Muscle layer of colon (tissue), 2 donors: ENCODE measurements at regions not wholly inside any gene's neighbourhood (a gene's known extent, or its start where the extent isn't known, plus 50 kb on each side); places are given as distances from the start of the nearest gene placed in this dataset.

Experiments used
- H3K27ac ChIP-seq: one replicate; pipeline ENCODE4 v1.7.0; 2013; ENCODE audit warnings: low read depth, mild to moderate bottlenecking, low read length, moderate library complexity
- H3K27me3 ChIP-seq, 2 donors: one replicate each; pipeline ENCODE4 v1.7.0; 2013; ENCODE audit warnings: low read length in 2 of 2, mild to moderate bottlenecking in 2 of 2; ENCODE audit not compliant: insufficient read depth in 2 of 2, control insufficient read depth in 1 of 2
- H3K36me3 ChIP-seq: one replicate; pipeline ENCODE4 v1.7.0; 2013; ENCODE audit warnings: mild to moderate bottlenecking, low read length; ENCODE audit not compliant: insufficient read depth
- H3K4me1 ChIP-seq: one replicate; pipeline ENCODE4 v1.7.0; 2013; ENCODE audit warnings: mild to moderate bottlenecking, low read length; ENCODE audit not compliant: insufficient read depth
- H3K4me3 ChIP-seq, 2 donors: one replicate each; pipeline ENCODE4 v1.7.0; 2013; ENCODE audit warnings: low read length in 2 of 2, low read depth in 1 of 2, mild to moderate bottlenecking in 1 of 2, moderate library complexity in 1 of 2
- H3K9ac ChIP-seq: one replicate; pipeline ENCODE4 v1.7.0; 2013; ENCODE audit warnings: low read length
- H3K9me3 ChIP-seq: one replicate; pipeline ENCODE4 v1.7.0; 2013; ENCODE audit warnings: mild to moderate bottlenecking, low read length
- donor health status: abdominal sarcoma.
- donor health status: Adenocarcinoma of cecum.

GRCh38 chr18:2104620-2105462, 466.5 kb downstream of the METTL4 start:
- Histone ChIP-seq H3K4me1 (no peaks in the 10 kb centered on the region), H3K4me3 (no peak overlapping the region), H3K36me3 (no peaks in the 10 kb centered on the region), H3K27me3 (no peaks in the 10 kb centered on the region), H3K9ac (no peak overlapping the region), H3K9me3 (no peaks in the 10 kb centered on the region), H3K27ac (no peak overlapping the region)

- H3K4me3 ChIP-seq: no peak overlapping the region
- H3K9ac ChIP-seq: no peak overlapping the region
- H3K27ac ChIP-seq: no peak overlapping the region
- H3K36me3 ChIP-seq: no peaks in the 10 kb centered on the region
- no peaks in the 10 kb centered on the region for H3K9me3 ChIP-seq
- H3K4me1 ChIP-seq: no peaks in the 10 kb centered on the region
- H3K27me3 ChIP-seq: no peaks in the 10 kb centered on the region
Measured at GRCh38 chr18:2108591-2108990, 462.7 kb downstream of the METTL4 start.

GRCh38 chr18:2111456-2111855, 459.8 kb downstream of the METTL4 start:
- Histone ChIP-seq H3K4me1 (no peaks in the 10 kb centered on the region), H3K27ac (no peak overlapping the region), H3K9ac (no peak overlapping the region), H3K36me3 (no peaks in the 10 kb centered on the region), H3K27me3 (no peaks in the 10 kb centered on the region), H3K4me3 (no peak overlapping the region), H3K9me3 (no peaks in the 10 kb centered on the region)

- Histone ChIP-seq H3K27me3 (no peaks in the 10 kb centered on the region), H3K4me1 (no peaks in the 10 kb centered on the region), H3K9me3 (no peaks in the 10 kb centered on the region), H3K9ac (no peak overlapping the region), H3K36me3 (no peaks in the 10 kb centered on the region), H3K4me3 (no peak overlapping the region), H3K27ac (no peak overlapping the region)
Measured at GRCh38 chr18:2112435-2113045, 458.8 kb downstream of the METTL4 start.

GRCh38 chr18:2114289-2114688, 457.0 kb downstream of the METTL4 start:
- Histone ChIP-seq H3K9me3 (no peaks in the 10 kb centered on the region), H3K9ac (no peak overlapping the region), H3K4me1 (no peaks in the 10 kb centered on the region), H3K27ac (no peak overlapping the region), H3K36me3 (no peaks in the 10 kb centered on the region), H3K27me3 (no peaks in the 10 kb centered on the region), H3K4me3 (no peak overlapping the region)

- no peaks in the 10 kb centered on the region for H3K27me3 ChIP-seq
- no peak overlapping the region for H3K9ac ChIP-seq
- H3K36me3 ChIP-seq: no peaks in the 10 kb centered on the region
- H3K27ac ChIP-seq: no peak overlapping the region
- H3K4me1 ChIP-seq: no peaks in the 10 kb centered on the region
- H3K4me3 ChIP-seq: no peak overlapping the region
- H3K9me3 ChIP-seq: no peaks in the 10 kb centered on the region
Measured at GRCh38 chr18:2114765-2115164, 456.5 kb downstream of the METTL4 start.

GRCh38 chr18:2121224-2121623, 450.1 kb downstream of the METTL4 start:
- H3K27me3 ChIP-seq: no peaks in the 10 kb centered on the region

GRCh38 chr18:2123077-2123476, 448.2 kb downstream of the METTL4 start:
- Histone ChIP-seq H3K9me3 (no peaks in the 10 kb centered on the region), H3K36me3 (no peaks in the 10 kb centered on the region), H3K4me3 (no peak overlapping the region), H3K27me3 (no peaks in the 10 kb centered on the region), H3K9ac (no peak overlapping the region), H3K4me1 (no peaks in the 10 kb centered on the region), H3K27ac (no peak overlapping the region)

More at GRCh38 chr18:2121224-2121623, 450.1 kb downstream of the METTL4 start:
- Histone ChIP-seq H3K9me3 (no peaks in the 10 kb centered on the region), H3K27ac (no peak overlapping the region), H3K4me3 (no peak overlapping the region), H3K36me3 (no peaks in the 10 kb centered on the region), H3K9ac (no peak overlapping the region), H3K4me1 (no peaks in the 10 kb centered on the region)

- Histone ChIP-seq H3K27ac (no peak overlapping the region), H3K36me3 (no peaks in the 10 kb centered on the region), H3K9ac (no peak overlapping the region), H3K4me1 (no peaks in the 10 kb centered on the region), H3K9me3 (no peaks in the 10 kb centered on the region), H3K27me3 (no peaks in the 10 kb centered on the region), H3K4me3 (no peak overlapping the region)
Measured at GRCh38 chr18:2134364-2134763, 436.9 kb downstream of the METTL4 start.

GRCh38 chr18:2135309-2135708, 436.0 kb downstream of the METTL4 start:
- H3K27ac ChIP-seq: no peak overlapping the region
- H3K9me3 ChIP-seq: no peaks in the 10 kb centered on the region
- no peaks in the 10 kb centered on the region for H3K36me3 ChIP-seq

GRCh38 chr18:2138552-2138951, 432.8 kb downstream of the METTL4 start:
- no peaks in the 10 kb centered on the region for H3K9me3 ChIP-seq
- H3K4me1 ChIP-seq: no peaks in the 10 kb centered on the region
- H3K9ac ChIP-seq: no peak overlapping the region
- H3K36me3 ChIP-seq: no peaks in the 10 kb centered on the region
- no peaks in the 10 kb centered on the region for H3K27me3 ChIP-seq
- no peak overlapping the region for H3K4me3 ChIP-seq
- H3K27ac ChIP-seq: no peak overlapping the region

More at GRCh38 chr18:2135309-2135708, 436.0 kb downstream of the METTL4 start:
- no peaks in the 10 kb centered on the region for H3K27me3 ChIP-seq
- H3K9ac ChIP-seq: no peak overlapping the region
- no peaks in the 10 kb centered on the region for H3K4me1 ChIP-seq
- H3K4me3 ChIP-seq: no peak overlapping the region

- Histone ChIP-seq H3K36me3 (no peaks in the 10 kb centered on the region), H3K9me3 (no peaks in the 10 kb centered on the region), H3K27me3 (no peaks in the 10 kb centered on the region), H3K9ac (no peak overlapping the region), H3K4me3 (no peak overlapping the region), H3K4me1 (no peaks in the 10 kb centered on the region), H3K27ac (no peak overlapping the region)
Measured at GRCh38 chr18:2139691-2140090, 431.6 kb downstream of the METTL4 start.
